Calu3 (cell line): ENCODE measurements at regions not wholly inside any gene's neighbourhood (a gene's known extent, or its start where the extent isn't known, plus 50 kb on each side); places are given as distances from the start of the nearest gene placed in this dataset.
"Not testable (repeated sequence)": the region's sequence is repeated elsewhere in the genome, so short reads cannot be mapped to it uniquely, and the experiment has no call there.

Experiments
- BruUV-seq: library from RNA; stranded (reverse); fragments of 400-500 nt; replicated peaks from 2 replicates; lab custom pipeline; 2021; lab: Mats Ljungman, UMichigan
- CTCF ChIA-PET: fragments of 300-600 bp; sonication (Branson Sonifier 250); formaldehyde crosslinking; loops from one replicate; lab custom pipeline; 2022; ENCODE audit warnings: antibody characterized with exemption; lab: Charles Lee
- DNase-seq: peaks from one replicate; pipeline ENCODE4 v3.0.0; 2022
- H3K27ac Mint-ChIP-seq: one replicate; pipeline ENCODE4 v1.8.0; 2022; ENCODE audit warnings: mixed read lengths; ENCODE audit not compliant: unreplicated experiment
- H3K27me3 Mint-ChIP-seq: one replicate; pipeline ENCODE4 v1.8.0; 2022; ENCODE audit warnings: mixed read lengths; ENCODE audit not compliant: unreplicated experiment
- H3K36me3 Mint-ChIP-seq: one replicate; pipeline ENCODE4 v1.8.0; 2022; ENCODE audit warnings: mild to moderate bottlenecking, moderate library complexity, mixed read lengths; ENCODE audit not compliant: insufficient read depth, unreplicated experiment
- H3K4me1 Mint-ChIP-seq: one replicate; pipeline ENCODE4 v1.8.0; 2022; ENCODE audit warnings: mild to moderate bottlenecking, low read depth, mixed read lengths; ENCODE audit not compliant: unreplicated experiment
- H3K4me3 Mint-ChIP-seq: one replicate; pipeline ENCODE4 v1.8.0; 2022; ENCODE audit warnings: mild to moderate bottlenecking, low read depth, moderate library complexity, mixed read lengths; ENCODE audit not compliant: unreplicated experiment
- H3K9me3 Mint-ChIP-seq: one replicate; pipeline ENCODE4 v1.8.0; 2022; ENCODE audit warnings: low read depth, mixed read lengths; ENCODE audit not compliant: unreplicated experiment
- CTCF ChIP-seq: fragments of 200-600 bp; IDR thresholded peaks from one replicate; pipeline ENCODE4 v1.8.0; 2022; ENCODE audit warnings: antibody characterized with exemption; ENCODE audit not compliant: unreplicated experiment
- intact Hi-C: fragments of 100-400 bp; cut with micrococcal nuclease; formaldehyde crosslinking; loops from one replicate; pipeline ENCODE4 v1.10.0; 2022; ENCODE audit not compliant: unreplicated experiment

DNA sequence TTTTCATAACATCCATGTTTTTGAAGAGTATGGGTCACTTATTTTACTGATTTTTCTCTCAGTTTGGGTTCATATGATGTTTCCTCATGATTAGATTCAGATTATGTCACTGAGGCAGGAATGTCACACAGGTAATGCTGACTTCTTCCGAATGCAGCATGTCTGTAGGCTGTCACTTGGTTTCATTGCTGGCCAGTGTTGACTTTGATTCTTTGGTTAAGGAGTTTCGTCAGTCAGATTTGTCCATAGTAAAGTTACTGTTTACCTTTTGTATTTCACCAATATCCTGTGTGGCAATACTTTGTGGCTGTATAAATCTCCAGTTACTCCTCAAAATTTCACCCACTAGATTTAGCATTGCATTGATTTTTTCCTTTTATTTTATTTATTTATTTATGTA lies 105.6 kb downstream of the MRPL57 start:
- Mint-ChIP-seq H3K4me1 (no peaks in the 10 kb centered on the region), H3K27me3 (peaks cover 18% of the 10 kb centered on the region), H3K4me3 (no peak overlapping the region), H3K27ac (no peak overlapping the region), H3K9me3 (no peaks in the 10 kb centered on the region), H3K36me3 (no peaks in the 10 kb centered on the region)
- no peak for DNase-seq
- CTCF ChIA-PET: no interaction called here
- BruUV-seq: no TSS peak
- TF ChIP-seq CTCF: no peak
- intact Hi-C loops: no loop called here

- Mint-ChIP-seq H3K36me3 (no peaks in the 10 kb centered on the region), H3K4me3 (no peak overlapping the region), H3K9me3 (no peaks in the 10 kb centered on the region), H3K27me3 (peaks cover 18% of the 10 kb centered on the region), H3K27ac (no peak overlapping the region), H3K4me1 (no peaks in the 10 kb centered on the region)
- no TSS peak for BruUV-seq
- CTCF ChIA-PET: no interaction called here
- TF ChIP-seq CTCF: no peak
- intact Hi-C loops: no loop called here
- DNase-seq: no peak
These were observed 111.0 kb downstream of the MRPL57 start for GRCh38 chr13:21287331-21287907.

DNA sequence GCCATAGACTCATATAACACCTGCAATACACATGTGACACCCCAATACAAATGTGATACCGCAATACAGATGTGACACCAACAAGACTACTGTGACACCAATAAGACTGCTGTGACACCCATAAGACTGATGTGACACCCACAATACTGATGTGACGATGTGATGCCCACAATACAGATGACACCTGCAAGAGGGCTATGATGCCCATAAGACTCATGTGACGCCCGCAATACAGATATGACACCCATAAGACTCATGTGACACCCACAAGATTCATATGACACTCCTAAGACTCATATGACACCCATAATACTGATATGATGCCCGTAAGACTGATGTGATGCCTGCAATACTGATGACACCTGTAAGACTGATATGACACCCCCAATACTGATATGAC lies 113.0 kb downstream of the MRPL57 start:
- Mint-ChIP-seq H3K27me3 (peaks cover 13% of the 10 kb centered on the region), H3K4me1 (no peaks in the 10 kb centered on the region), H3K27ac (no peak overlapping the region), H3K9me3 (no peaks in the 10 kb centered on the region), H3K4me3 (no peak overlapping the region), H3K36me3 (no peaks in the 10 kb centered on the region)
- CTCF ChIA-PET: no interaction called here
- BruUV-seq: no TSS peak
- no peak for DNase-seq
- intact Hi-C loops: no loop called here
- TF ChIP-seq CTCF: no peak

- BruUV-seq, H3K4me1 Mint-ChIP-seq, H3K4me3 Mint-ChIP-seq, H3K27me3 Mint-ChIP-seq, H3K9me3 Mint-ChIP-seq, H3K36me3 Mint-ChIP-seq, CTCF ChIA-PET, H3K27ac Mint-ChIP-seq, DNase-seq, intact Hi-C loops: not testable (repeated sequence)
These were observed 114.1 kb downstream of the MRPL57 start for GRCh38 chr13:21290442-21291002.

DNA sequence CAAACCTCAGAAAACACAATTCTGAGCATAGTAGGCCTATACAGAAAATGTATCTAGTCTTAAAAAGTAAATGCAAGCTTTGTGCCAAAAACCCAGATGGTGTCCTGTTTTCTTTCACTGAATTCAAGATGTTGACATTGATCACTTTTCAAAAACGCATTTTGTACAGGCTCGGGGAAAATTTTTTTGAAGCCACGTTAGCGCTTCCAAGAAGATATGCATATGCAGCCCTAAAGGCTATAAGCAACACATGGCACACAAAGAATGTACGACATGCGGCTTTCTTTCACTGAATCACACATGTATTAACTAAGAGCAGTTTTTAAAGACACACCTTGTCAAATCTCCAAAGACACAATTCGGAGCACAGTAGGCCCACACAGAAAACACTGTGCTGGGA lies 115.4 kb downstream of the MRPL57 start:
- no peaks in the 10 kb centered on the region for H3K27me3 Mint-ChIP-seq
- TF ChIP-seq CTCF: no peak
- no peaks in the 10 kb centered on the region for H3K36me3 Mint-ChIP-seq
- no peak overlapping the region for H3K4me3 Mint-ChIP-seq
- H3K27ac Mint-ChIP-seq: no peak overlapping the region
- BruUV-seq: no TSS peak
- intact Hi-C loops: no loop called here
- CTCF ChIA-PET: no interaction called here
- H3K4me1 Mint-ChIP-seq: no peaks in the 10 kb centered on the region
- H3K9me3 Mint-ChIP-seq: no peaks in the 10 kb centered on the region
- no peak for DNase-seq
